Esophagus muscularis mucosa (tissue), 4 donors: ENCODE measurements at regions not wholly inside any gene's neighbourhood (a gene's known extent, or its start where the extent isn't known, plus 50 kb on each side); places are given as distances from the start of the nearest gene placed in this dataset.

Experiments
- DNase-seq: peaks from one replicate; pipeline ENCODE4 v3.0.0-alpha.2; 2017; ENCODE audit errors: extremely low spot score
- H3K27ac ChIP-seq, 4 donors: fragments of 200-600 bp; sonication (generic); replicated peaks in 1 of 4; 1 replicate in 3 of 4; 2 replicates in 1 of 4; pipeline ENCODE4 v1.5.1; 2016 to 2019; ENCODE audit warnings: mild to moderate bottlenecking in 1 of 4
- H3K27me3 ChIP-seq, 4 donors: fragments of 200-600 bp; sonication (generic); one replicate each; pipeline versions ENCODE4 v1.5.1 to v1.6.0; 2016 to 2019
- H3K36me3 ChIP-seq, 4 donors: fragments of 200-600 bp; sonication (generic); one replicate each; pipeline ENCODE4 v1.5.1; 2016 to 2019
- H3K4me1 ChIP-seq, 4 donors: fragments of 200-600 bp; sonication (generic); one replicate each; pipeline ENCODE4 v1.5.1; 2016 to 2019
- H3K4me3 ChIP-seq, 4 donors: fragments of 200-600 bp; sonication (generic); 1 replicate in 2 of 4; 2 replicates in 2 of 4; pipeline ENCODE4 v1.5.1; 2016 to 2019; ENCODE audit warnings: mild to moderate bottlenecking in 4 of 4, moderate library complexity in 1 of 4
- H3K9me3 ChIP-seq, 4 donors: fragments of 200-600 bp; sonication (generic); 1 replicate in 3 of 4; 2 replicates in 1 of 4; pipeline ENCODE4 v1.5.1; 2016 to 2019
- EP300 ChIP-seq: sonication (generic); formaldehyde crosslinking; IDR thresholded peaks from one replicate; pipeline ENCODE4 v1.6.1; 2017; ENCODE audit warnings: antibody characterized with exemption
- POLR2A ChIP-seq: fragments of 450-650 bp; IDR thresholded peaks from one replicate; pipeline ENCODE4 v1.6.1; 2017; ENCODE audit warnings: antibody characterized with exemption, moderate library complexity, mild to moderate bottlenecking, low read depth
- POLR2AphosphoS5 ChIP-seq, 2 donors: sonication (generic); formaldehyde crosslinking; IDR thresholded peaks; one replicate each; pipeline ENCODE4 v1.6.1; 2017; ENCODE audit warnings: antibody characterized with exemption in 2 of 2
- WGBS: methylation state at CpG from one replicate; pipeline ENCODE4 v1.1.5; 2018; 5-methylcytosine and 5-hydroxymethylcytosine counted together
- intact Hi-C: fragments of 100-400 bp; cut with DNase I; formaldehyde crosslinking; loops from one replicate; pipeline ENCODE4 v1.15.1; 2023
- TF ChIP-seq, protein P1 (sequence below), 3 experiments: fragments of 200-600 bp in 2 of 3; fragments of 450-650 bp in 1 of 3; sonication (generic) in 2 of 3; IDR thresholded peaks; one replicate each; pipeline ENCODE4 v1.5.1; 2017 to 2019; ENCODE audit warnings: antibody characterized with exemption in 3 of 3, mild to moderate bottlenecking in 2 of 3, moderate library complexity in 1 of 3

DNA sequence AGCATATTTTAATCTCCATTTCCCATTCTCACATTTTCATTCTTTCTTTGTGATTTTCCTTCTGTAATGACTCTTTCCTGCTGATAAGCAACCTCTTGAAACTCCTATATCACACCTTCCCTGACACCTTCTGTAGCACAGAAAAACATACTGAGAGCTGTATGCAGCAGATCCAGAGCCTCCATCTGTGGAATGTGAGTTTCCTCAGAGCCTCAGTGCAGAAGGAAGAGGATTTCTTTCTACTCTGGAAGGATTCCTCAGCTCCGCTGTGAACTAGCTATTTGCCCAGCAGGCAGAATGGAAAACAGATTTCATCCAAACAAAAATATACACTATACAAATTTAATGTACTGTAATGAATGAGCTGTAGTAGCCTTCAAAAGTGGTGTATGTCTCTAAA, 841.3 kb upstream of the ZWINT start:
- H3K4me3 ChIP-seq: no peak overlapping the region
- 83% methylated on average over 1 of the region's 1 CpG for WGBS
- TF ChIP-seq POLR2A (no peak), EP300 (no peak), POLR2AphosphoS5 (IDR thresholded peaks at IDR 0.05) (no peak)
- TF ChIP-seq, protein P1, sequence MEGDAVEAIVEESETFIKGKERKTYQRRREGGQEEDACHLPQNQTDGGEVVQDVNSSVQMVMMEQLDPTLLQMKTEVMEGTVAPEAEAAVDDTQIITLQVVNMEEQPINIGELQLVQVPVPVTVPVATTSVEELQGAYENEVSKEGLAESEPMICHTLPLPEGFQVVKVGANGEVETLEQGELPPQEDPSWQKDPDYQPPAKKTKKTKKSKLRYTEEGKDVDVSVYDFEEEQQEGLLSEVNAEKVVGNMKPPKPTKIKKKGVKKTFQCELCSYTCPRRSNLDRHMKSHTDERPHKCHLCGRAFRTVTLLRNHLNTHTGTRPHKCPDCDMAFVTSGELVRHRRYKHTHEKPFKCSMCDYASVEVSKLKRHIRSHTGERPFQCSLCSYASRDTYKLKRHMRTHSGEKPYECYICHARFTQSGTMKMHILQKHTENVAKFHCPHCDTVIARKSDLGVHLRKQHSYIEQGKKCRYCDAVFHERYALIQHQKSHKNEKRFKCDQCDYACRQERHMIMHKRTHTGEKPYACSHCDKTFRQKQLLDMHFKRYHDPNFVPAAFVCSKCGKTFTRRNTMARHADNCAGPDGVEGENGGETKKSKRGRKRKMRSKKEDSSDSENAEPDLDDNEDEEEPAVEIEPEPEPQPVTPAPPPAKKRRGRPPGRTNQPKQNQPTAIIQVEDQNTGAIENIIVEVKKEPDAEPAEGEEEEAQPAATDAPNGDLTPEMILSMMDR (IDR thresholded peaks at IDR 0.05): no peak

DNA sequence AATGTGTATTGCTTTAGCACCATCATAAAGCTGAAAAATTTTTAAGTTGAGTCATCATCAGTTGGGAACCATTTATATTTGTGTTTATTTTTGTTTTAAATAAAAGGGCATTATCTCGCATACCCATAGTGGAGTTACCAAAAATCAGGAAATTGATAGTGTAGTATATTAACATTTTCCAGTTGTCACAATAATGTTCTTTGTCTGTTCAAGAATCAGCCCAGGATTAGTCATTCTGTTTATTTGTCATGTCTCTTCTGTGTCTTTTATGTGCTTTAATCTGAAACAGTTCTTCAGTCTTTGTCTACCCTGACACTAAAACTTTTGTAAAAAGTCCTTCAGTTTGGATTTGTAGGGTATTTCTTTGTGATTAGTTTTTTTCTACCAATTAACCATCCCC, 827.8 kb upstream of the ZWINT start:
- no peaks in the 10 kb centered on the region for H3K27me3 ChIP-seq
- TF ChIP-seq POLR2AphosphoS5 (IDR thresholded peaks at IDR 0.05) (no peak), POLR2A (no peak), EP300 (no peak)
- TF ChIP-seq, protein P1 (IDR thresholded peaks at IDR 0.05): no peak
- WGBS: 38% methylated on average over 1 of the region's 1 CpG
- H3K27ac ChIP-seq: no peak overlapping the region
- intact Hi-C loops: no loop called here
- no peaks in the 10 kb centered on the region for H3K9me3 ChIP-seq
- H3K4me3 ChIP-seq: no peak overlapping the region
- no peaks in the 10 kb centered on the region for H3K4me1 ChIP-seq
- no peaks in the 10 kb centered on the region for H3K36me3 ChIP-seq
- no peak for DNase-seq

More for the DNA sequence above, 841.3 kb upstream of the ZWINT start:
- Histone ChIP-seq H3K9me3 (no peaks in the 10 kb centered on the region), H3K27ac (no peak overlapping the region), H3K27me3 (no peaks in the 10 kb centered on the region), H3K36me3 (no peaks in the 10 kb centered on the region), H3K4me1 (no peaks in the 10 kb centered on the region)
- intact Hi-C loops: no loop called here
- no peak for DNase-seq

DNA sequence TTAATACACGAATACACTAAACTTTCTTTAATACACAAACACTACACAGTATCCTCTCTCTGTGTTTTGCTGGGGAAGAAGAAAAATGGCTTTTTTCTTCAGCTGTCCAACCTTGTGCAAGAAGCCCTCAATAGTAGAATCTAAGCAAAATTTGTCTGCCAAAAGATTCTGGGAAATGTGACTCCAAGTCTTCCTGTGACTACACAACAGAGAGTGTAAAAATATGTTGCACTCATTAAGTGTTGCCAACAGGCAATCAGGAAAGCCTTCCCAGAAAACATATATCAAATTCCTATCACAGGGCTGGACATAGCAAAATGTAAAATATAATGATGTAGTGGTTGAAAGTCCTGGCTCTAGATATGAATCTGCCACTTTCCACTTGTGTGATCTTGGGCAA, 825.1 kb upstream of the ZWINT start:
- H3K4me1 ChIP-seq: no peaks in the 10 kb centered on the region
- no peak for DNase-seq
- H3K36me3 ChIP-seq: no peaks in the 10 kb centered on the region
- H3K9me3 ChIP-seq: no peaks in the 10 kb centered on the region
- H3K27ac ChIP-seq: no peak overlapping the region
- 63% methylated on average over 1 of the region's 1 CpG for WGBS
- TF ChIP-seq, protein P1 (IDR thresholded peaks at IDR 0.05): no peak
- TF ChIP-seq EP300 (no peak), POLR2AphosphoS5 (IDR thresholded peaks at IDR 0.05) (no peak), POLR2A (no peak)
- no peak overlapping the region for H3K4me3 ChIP-seq
- intact Hi-C loops: no loop called here
- H3K27me3 ChIP-seq: no peaks in the 10 kb centered on the region

DNA sequence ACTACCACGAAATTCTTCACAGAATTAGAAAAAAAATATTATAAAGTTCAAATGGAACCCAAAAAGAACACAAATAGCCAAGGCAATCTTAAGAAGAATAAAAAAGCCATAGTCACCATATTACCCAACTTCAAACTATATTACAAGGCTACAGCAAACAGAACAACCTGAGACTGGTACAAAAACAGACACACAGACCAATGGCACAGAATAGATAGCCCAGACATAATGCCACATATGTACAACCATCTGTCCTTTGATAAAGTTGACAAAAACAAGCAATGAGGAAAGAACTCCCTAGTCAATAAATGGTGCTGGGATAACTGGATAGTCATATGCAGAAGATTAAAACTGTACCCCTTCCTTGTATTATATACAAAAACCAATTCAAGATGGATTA, 808.5 kb upstream of the ZWINT start:
- 0% methylated on average over 1 of the region's 1 CpG for WGBS
- Histone ChIP-seq H3K9me3 (no peaks in the 10 kb centered on the region), H3K36me3 (no peaks in the 10 kb centered on the region), H3K4me1 (no peaks in the 10 kb centered on the region), H3K27me3 (no peaks in the 10 kb centered on the region), H3K27ac (no peak overlapping the region), H3K4me3 (no peak overlapping the region)
- TF ChIP-seq, protein P1 (IDR thresholded peaks at IDR 0.05): no peak
- TF ChIP-seq EP300 (no peak), POLR2AphosphoS5 (IDR thresholded peaks at IDR 0.05) (no peak), POLR2A (no peak)
- intact Hi-C loops: no loop called here
- DNase-seq: no peak

DNA sequence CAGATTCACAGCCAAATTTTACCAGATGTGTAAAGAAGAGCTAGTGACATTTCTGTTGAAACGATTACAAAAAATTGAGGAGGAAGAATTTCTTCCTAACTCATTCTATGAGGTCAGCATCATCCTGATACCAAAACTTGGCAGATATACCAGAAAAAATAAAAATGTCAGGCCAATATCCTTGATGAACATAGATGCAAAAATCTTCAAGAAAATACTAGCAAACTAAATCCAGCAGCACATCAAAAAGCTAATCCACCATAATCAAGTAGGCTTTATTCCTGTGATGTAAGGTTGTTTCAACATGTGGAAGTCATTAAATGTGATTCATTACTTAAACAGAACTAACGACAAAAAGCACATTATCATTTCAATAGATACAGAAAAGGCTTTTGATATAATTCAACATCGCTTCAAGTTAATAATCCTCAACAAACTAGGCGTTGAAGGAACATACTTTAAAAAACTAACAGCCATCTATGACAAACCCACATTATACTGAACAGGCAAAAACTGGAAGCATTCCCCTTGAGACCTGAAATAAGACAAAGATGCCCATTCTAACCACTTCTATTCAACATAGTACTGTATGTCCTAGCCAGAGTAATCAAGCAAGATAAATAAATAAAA, 807.7 kb upstream of the ZWINT start:
- H3K36me3 ChIP-seq: no peaks in the 10 kb centered on the region
- TF ChIP-seq POLR2AphosphoS5 (IDR thresholded peaks at IDR 0.05): no peak
- no peaks in the 10 kb centered on the region for H3K9me3 ChIP-seq
- DNase-seq: no peak
- no peak overlapping the region for H3K27ac ChIP-seq
- H3K4me1 ChIP-seq: no peaks in the 10 kb centered on the region
- intact Hi-C loops: no loop called here
- no peak overlapping the region for H3K4me3 ChIP-seq
- WGBS: 41% methylated on average over 4 of the region's 4 CpGs
- H3K27me3 ChIP-seq: no peaks in the 10 kb centered on the region
